Skeletal muscle satellite cell (primary cell): ENCODE measurements at regions not wholly inside any gene's neighbourhood (a gene's known extent, or its start where the extent isn't known, plus 50 kb on each side); places are given as distances from the start of the nearest gene placed in this dataset.
"Not testable (repeated sequence)": the region's sequence is repeated elsewhere in the genome, so short reads cannot be mapped to it uniquely, and the experiment has no call there.

Source experiments
- H3K27me3 ChIP-seq: 2 replicates; pipeline ENCODE4 v1.7.0; 2013; ENCODE audit warnings: low read length; ENCODE audit not compliant: control insufficient read depth, insufficient read depth
- H3K36me3 ChIP-seq: 2 replicates; pipeline ENCODE4 v1.7.0; 2013; ENCODE audit warnings: mild to moderate bottlenecking, control low read depth, low read length; ENCODE audit not compliant: insufficient read depth
- H3K4me1 ChIP-seq: 2 replicates; pipeline ENCODE4 v1.7.0; 2013; ENCODE audit warnings: low read length; ENCODE audit not compliant: control insufficient read depth, insufficient read depth
- H3K4me2 ChIP-seq: 2 replicates; pipeline ENCODE4 v1.7.0; 2013; ENCODE audit warnings: mild to moderate bottlenecking, low read length
- H3K4me3 ChIP-seq: 2 replicates; pipeline ENCODE4 v1.7.0; 2013; ENCODE audit warnings: low read length
- H3K9ac ChIP-seq: 2 replicates; pipeline ENCODE4 v1.7.0; 2013; ENCODE audit warnings: mild to moderate bottlenecking, low read depth, low read length, moderate library complexity
- H3K9me3 ChIP-seq: replicated peaks from 2 replicates; pipeline ENCODE4 v1.7.0; 2013; ENCODE audit warnings: mild to moderate bottlenecking, control low read depth, low read length

DNA sequence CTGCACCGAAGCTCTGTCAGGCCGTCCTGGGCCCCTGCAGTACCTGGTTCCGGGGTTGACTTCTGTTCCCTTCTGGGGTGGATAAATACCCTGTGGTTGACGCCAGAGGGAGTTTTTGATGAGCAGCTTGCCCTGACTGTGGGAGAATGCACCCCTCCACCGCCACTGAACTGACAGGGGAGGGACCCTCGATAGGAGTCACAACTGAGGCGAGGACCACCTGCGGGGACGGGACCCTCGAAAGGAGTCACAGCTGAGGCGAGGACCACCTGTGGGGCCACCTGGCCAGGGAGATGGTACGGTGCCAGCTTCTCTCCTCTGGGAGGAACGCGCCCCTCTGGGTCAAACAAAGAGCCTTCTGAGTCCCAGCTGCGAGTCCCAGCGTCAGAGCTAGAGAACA lies 100.1 kb upstream of the FRMD1 start:
- no peak overlapping the region for H3K4me3 ChIP-seq
- H3K4me2 ChIP-seq: no peak overlapping the region
- H3K9me3 ChIP-seq: no peaks in the 10 kb centered on the region
- H3K27me3 ChIP-seq: no peaks in the 10 kb centered on the region
- no peaks in the 10 kb centered on the region for H3K4me1 ChIP-seq
- no peaks in the 10 kb centered on the region for H3K36me3 ChIP-seq
- H3K9ac ChIP-seq: no peak overlapping the region

DNA sequence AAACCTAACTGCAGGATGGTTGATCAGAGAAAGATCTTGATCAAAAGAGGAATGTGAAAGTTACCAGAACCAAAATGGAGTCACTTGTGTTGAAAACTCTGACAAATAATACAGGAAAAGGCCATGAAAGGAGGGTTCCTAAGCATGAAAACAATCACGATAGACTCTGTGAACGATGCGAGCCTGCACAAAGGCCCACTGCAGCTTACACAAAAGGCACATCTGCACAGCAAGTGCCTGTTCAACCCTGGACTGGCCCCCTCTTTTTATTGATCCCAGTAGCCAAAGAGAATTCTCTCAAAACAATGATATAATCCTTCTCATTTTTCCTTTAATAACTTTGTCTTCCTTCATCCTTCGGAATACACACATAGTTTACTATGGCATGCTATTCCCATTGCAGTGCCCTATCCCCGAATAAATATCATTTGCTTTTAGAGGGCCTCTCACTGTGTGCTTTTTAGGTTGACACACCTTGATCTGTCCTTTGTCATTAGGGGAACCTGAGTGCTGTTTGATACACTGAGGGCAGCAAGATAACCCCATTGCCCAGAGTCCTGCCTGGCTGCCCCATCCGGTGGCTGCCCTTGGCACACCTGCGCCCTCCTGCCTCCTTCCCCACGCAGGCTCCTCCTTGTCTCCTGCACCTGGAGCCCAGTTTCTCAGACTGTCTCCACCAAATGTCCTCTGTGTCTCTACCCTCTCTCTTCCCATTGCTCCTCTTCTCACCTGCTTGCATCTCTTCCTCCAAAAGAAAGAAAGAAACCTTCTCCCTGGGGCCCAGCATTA lies 98.3 kb upstream of the FRMD1 start:
- no peaks in the 10 kb centered on the region for H3K9me3 ChIP-seq
- H3K4me2 ChIP-seq: no peak overlapping the region
- H3K9ac ChIP-seq: no peak overlapping the region

DNA sequence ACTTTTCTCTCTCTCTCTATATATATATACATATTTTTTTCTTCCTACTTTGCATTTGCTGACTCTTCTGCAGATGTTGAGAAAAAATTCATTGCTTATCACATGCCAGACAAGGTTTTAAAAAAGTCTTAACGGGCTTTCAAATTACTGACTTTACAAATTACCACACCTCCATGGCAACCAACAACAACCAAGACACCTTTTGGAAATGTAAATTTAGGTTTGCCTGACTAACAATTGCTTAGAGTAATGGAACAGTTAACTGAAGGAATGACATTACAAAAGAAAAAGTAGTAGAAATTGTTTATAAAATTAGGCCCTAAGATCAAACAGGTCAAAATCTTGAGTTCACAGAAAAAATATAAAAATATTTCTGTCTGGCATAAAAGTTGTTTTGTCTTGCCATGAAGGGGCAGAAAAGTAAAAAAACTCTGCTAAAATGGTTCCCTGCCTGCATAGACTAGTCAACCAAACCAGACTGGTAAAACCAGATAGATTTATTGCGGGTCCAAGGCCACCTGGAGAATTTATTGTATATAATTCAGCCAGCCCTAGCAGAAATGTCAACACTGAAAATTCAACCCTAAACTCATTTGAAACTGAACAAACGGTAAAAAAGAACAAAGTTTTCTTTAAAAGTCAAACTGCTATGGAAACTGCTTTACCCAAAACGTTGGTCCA lies 92.8 kb upstream of the FRMD1 start:
- Histone ChIP-seq H3K4me2 (no peak overlapping the region), H3K4me3 (no peak overlapping the region), H3K9ac (no peak overlapping the region), H3K36me3 (no peaks in the 10 kb centered on the region), H3K9me3 (no peaks in the 10 kb centered on the region), H3K4me1 (no peaks in the 10 kb centered on the region), H3K27me3 (no peaks in the 10 kb centered on the region)

More for the DNA sequence above, 98.3 kb upstream of the FRMD1 start:
- Histone ChIP-seq H3K36me3 (no peaks in the 10 kb centered on the region), H3K27me3 (no peaks in the 10 kb centered on the region), H3K4me1 (no peaks in the 10 kb centered on the region), H3K4me3 (no peak overlapping the region)

DNA sequence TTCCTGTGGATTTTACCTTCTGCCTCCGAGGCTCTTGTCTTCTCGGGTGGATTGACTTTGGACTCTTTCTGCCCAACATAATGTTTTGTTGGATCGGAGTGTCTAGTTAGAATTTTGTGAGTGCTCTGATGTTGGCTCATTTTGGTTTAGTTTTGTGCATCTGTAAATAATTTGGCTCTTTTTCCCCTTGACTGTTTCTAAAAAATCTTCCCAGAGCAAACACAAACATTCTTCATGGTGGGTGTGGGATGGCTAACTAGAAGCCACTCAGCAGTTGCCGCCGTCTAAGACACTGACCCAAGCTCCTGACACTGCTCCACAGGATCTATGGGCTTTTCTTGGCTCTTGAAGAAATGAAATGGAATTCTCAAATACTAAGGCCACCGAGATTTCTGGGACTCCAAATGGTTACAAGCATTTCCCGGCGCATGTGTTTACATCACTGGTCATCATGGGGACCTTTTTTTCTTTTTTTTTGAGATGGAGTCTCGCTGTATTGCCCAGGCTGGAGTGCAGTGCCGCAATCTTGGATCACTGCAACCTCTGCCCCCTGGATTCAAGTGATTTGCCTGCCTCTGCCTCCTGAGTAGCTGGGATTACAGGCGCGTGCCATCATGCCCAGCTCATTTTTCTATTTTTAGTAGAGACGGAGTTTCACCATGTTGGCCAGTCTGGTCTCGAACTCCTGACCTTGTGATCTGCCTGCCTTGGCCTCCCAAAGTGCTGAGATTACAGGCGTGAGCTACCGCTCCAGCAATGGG lies 92.0 kb upstream of the FRMD1 start:
- H3K27me3 ChIP-seq: no peaks in the 10 kb centered on the region
- no peaks in the 10 kb centered on the region for H3K36me3 ChIP-seq
- no peak overlapping the region for H3K4me2 ChIP-seq
- H3K9me3 ChIP-seq: no peaks in the 10 kb centered on the region
- H3K4me1 ChIP-seq: no peaks in the 10 kb centered on the region
- no peak overlapping the region for H3K9ac ChIP-seq
- no peak overlapping the region for H3K4me3 ChIP-seq

DNA sequence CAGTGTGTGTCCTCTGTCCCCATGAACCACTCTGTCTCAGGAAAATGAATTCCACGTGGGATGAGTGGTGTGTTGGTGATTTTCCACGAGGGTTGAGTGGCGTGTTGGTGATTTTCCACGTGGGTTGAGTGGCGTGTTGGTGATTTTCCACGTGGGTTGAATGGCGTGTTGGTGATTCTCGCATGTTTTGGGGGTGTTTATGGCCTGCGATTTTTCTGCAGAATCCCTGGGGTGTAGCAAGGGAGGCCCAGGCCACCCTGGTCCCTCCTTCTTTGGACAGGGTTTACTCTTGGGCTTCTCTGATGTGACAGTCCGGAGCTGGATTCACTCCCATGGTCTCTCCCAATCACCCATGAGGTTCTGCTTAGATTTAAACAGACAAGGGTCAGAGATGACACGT lies 90.6 kb upstream of the FRMD1 start:
- no peaks in the 10 kb centered on the region for H3K9me3 ChIP-seq
- H3K4me1 ChIP-seq: no peaks in the 10 kb centered on the region
- no peak overlapping the region for H3K9ac ChIP-seq
- no peak overlapping the region for H3K4me3 ChIP-seq
- H3K36me3 ChIP-seq: no peaks in the 10 kb centered on the region
- no peak overlapping the region for H3K4me2 ChIP-seq
- no peaks in the 10 kb centered on the region for H3K27me3 ChIP-seq

DNA sequence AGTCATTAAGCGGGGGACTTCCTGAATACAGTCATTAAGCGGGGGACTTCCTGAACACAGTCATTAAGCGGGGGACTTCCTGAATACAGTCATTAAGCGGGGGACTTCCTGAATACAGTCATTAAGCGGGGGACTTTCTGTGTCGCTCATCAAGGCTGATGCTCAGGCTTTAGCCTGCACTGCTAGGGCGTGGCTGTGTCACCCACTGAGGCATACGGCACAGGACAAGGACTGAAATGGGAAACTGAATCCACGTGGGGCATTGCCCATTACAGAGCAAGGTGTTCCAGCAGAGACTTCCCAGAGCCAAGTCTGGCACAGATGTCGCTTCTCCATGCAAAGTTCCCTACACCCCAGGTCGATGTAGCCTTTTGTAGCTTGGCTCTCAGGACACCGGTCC lies 89.9 kb upstream of the FRMD1 start:
- H3K4me1 ChIP-seq, H3K4me3 ChIP-seq, H3K4me2 ChIP-seq, H3K27me3 ChIP-seq, H3K9ac ChIP-seq, H3K36me3 ChIP-seq, H3K9me3 ChIP-seq: not testable (repeated sequence)

DNA sequence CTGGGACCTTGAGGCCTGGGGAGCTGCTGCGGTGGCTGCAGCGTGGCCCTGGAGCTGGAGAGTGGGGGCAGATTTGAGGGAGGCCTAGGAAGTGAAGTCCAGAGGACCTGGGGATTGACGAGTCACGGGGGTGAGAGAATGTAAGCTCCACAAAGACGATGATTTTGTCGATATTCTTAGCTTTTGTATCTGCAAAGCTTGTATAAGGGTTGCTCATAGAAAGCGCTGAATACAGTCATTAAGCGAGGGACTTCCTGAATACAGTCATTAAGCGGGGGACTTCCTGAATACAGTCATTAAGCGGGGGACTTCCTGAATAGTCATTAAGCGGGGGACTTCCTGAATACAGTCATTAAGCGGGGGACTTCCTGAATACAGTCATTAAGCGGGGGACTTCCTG lies 89.3 kb upstream of the FRMD1 start:
- H3K9ac ChIP-seq, H3K27me3 ChIP-seq, H3K4me3 ChIP-seq, H3K4me2 ChIP-seq, H3K4me1 ChIP-seq, H3K36me3 ChIP-seq, H3K9me3 ChIP-seq: not testable (repeated sequence)

DNA sequence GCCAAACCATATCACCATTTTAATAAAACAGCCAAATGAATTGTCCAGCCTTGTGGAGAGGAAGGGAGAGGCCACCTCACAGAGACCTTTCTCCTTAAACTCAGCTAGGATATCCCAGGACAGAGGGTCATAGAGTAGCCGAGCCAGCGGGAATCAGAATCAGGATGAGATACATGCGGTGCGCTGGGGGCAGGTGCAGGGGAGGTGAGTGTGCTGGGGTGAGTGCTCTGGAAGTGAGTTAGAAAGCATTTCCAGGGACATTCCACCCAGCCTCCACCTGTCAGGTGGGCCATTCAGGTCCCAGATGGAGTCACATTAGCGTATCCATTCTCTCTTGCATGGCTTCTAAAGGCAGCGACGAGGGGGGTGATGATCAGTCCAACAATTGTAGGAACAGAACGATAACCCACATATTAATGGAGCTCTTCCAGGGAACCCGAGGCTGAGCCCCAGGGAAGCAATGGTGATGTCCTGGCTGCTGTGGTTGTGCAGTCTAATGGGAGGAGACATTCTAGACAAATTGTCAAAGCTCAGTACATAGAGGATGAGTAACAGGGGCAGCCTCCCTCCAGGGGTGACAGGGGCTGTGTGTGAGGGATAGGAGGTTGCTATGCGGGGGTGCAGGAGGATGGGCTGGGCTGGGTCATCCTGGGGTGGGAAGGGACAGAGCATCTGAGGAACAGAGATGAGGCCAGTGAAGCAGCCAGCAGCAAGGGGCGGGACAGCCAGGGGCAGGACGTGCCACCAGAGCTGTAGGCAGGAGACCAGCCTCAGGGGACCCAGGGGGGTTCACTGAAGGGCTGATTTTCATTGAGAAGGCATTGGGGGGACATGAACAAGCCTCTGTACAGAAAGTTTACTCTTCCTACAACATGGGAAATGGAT lies 88.7 kb upstream of the FRMD1 start:
- Histone ChIP-seq H3K36me3 (no peaks in the 10 kb centered on the region), H3K4me2 (no peak overlapping the region), H3K4me3 (no peak overlapping the region), H3K9ac (no peak overlapping the region), H3K9me3 (no peaks in the 10 kb centered on the region), H3K4me1 (peaks cover 6% of the 10 kb centered on the region), H3K27me3 (no peaks in the 10 kb centered on the region)

DNA sequence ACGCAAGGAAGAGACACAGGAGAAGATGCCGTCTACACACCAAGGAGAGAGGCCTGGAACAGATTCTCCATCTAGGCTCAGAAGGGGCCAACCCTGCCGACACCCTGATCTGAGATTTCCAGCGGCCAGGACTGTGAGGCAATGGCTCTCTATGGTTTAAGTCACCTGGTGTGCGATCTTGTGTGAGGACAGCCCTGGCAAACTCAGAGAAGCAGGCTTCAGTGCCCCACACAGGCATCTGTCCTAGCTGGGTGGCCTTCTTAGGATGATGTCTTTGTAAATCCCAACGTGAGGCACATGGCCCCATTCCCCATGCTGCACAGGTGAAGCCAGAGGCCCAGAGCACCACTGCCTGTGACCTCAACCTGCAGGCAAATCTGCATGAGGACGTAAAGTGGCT lies 87.6 kb upstream of the FRMD1 start:
- Histone ChIP-seq H3K4me2 (no peak overlapping the region), H3K4me3 (no peak overlapping the region), H3K27me3 (no peaks in the 10 kb centered on the region)

DNA sequence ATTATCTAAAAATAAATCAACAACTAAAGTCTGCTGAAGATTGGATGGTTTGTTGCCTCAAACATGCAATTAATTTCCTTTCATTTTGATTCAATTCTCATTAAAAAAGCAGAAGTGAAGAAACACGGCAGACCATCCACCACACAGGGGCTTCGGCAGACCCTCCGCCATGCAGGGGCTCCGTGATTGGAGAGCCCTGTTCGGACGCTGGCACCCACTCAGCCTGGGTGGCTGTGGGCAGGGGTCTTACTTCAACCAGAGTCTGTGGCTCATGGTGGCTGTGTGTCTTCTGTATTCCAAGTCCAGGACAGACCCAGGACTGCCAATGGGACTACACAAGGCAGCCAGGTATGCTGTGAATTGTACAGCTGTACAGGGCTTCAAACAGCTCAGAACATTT lies 86.9 kb upstream of the FRMD1 start:
- H3K9ac ChIP-seq: no peak overlapping the region
- no peaks in the 10 kb centered on the region for H3K9me3 ChIP-seq
- no peak overlapping the region for H3K4me2 ChIP-seq
- H3K36me3 ChIP-seq: no peaks in the 10 kb centered on the region
- no peak overlapping the region for H3K4me3 ChIP-seq
- H3K27me3 ChIP-seq: no peaks in the 10 kb centered on the region
- H3K4me1 ChIP-seq: peaks cover 6% of the 10 kb centered on the region

More for the DNA sequence above, 87.6 kb upstream of the FRMD1 start:
- no peaks in the 10 kb centered on the region for H3K36me3 ChIP-seq
- no peaks in the 10 kb centered on the region for H3K9me3 ChIP-seq
- H3K4me1 ChIP-seq: peaks cover 6% of the 10 kb centered on the region
- no peak overlapping the region for H3K9ac ChIP-seq

DNA sequence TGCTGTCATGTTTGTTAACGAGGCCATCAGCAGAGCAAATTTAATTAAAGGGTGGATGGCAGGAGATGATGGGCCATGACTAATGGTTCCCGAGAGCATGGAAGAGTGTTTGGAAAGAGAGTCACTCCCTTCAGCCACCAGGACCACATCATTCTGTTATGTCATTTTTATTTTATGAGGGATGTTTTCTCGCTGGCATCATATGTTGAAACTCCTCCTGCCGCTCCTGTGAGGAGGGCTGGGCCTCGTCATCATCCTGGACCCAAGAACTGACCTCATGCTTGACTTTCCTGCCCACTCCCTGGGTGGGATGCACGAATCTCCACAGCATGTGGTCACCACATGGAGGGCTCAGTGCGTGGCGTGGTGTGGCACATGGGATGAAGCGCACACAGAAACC lies 86.4 kb upstream of the FRMD1 start:
- Histone ChIP-seq H3K9me3 (no peaks in the 10 kb centered on the region), H3K4me1 (peaks cover 6% of the 10 kb centered on the region), H3K9ac (no peak overlapping the region), H3K27me3 (no peaks in the 10 kb centered on the region), H3K4me3 (no peak overlapping the region), H3K36me3 (no peaks in the 10 kb centered on the region), H3K4me2 (no peak overlapping the region)
